ACHN (cell line): ENCODE measurements at regions not wholly inside any gene's neighbourhood (a gene's known extent, or its start where the extent isn't known, plus 50 kb on each side); places are given as distances from the start of the nearest gene placed in this dataset.

Source experiments
- DNase-seq: peaks from one replicate; pipeline ENCODE4 v3.0.0-alpha.2; 2015
- in situ Hi-C: cut with HindIII; loops from 2 replicates; pipeline ENCODE4 v1.10.0; 2017; ENCODE audit warnings: low sequenced_read_pairs, low pct_ligation_motif_present, low pct_unique_long_range_greater_than_20kb

- in situ Hi-C loops, result no loop called here
- DNase-seq, result no peak
These were observed 243.3 kb upstream of the STARD13 start for GRCh38 chr13:33528896-33529295.

GRCh38 chr13:33531484-33531883, 245.9 kb upstream of the STARD13 start:
- in situ Hi-C loops, result no loop called here
- no peak for DNase-seq

GRCh38 chr13:33535061-33535460, 249.5 kb upstream of the STARD13 start:
- no peak for DNase-seq
- in situ Hi-C loops, result no loop called here

- DNase-seq, result no peak
- in situ Hi-C loops, result no loop called here
These were observed 251.0 kb upstream of the STARD13 start for GRCh38 chr13:33536601-33537000.

GRCh38 chr13:33537026-33537425, 251.5 kb upstream of the STARD13 start:
- in situ Hi-C loops, result no loop called here

GRCh38 chr13:33537676-33538075, 252.1 kb upstream of the STARD13 start:
- in situ Hi-C loops, result no loop called here
- DNase-seq, result no peak

More at GRCh38 chr13:33537026-33537425, 251.5 kb upstream of the STARD13 start:
- no peak for DNase-seq

- in situ Hi-C loops, result no loop called here
These were observed 255.9 kb upstream of the STARD13 start for GRCh38 chr13:33541456-33541855.

GRCh38 chr13:33541962-33542308, 256.4 kb upstream of the STARD13 start:
- in situ Hi-C loops, result no loop called here

More at GRCh38 chr13:33541456-33541855, 255.9 kb upstream of the STARD13 start:
- DNase-seq, result no peak

GRCh38 chr13:33542309-33543088, 256.9 kb upstream of the STARD13 start:
- in situ Hi-C loops, result no loop called here

More at GRCh38 chr13:33541962-33542308, 256.4 kb upstream of the STARD13 start:
- DNase-seq, result no peak

GRCh38 chr13:33543089-33543459, 257.5 kb upstream of the STARD13 start:
- in situ Hi-C loops, result no loop called here
- DNase-seq, result no peak

More at GRCh38 chr13:33542309-33543088, 256.9 kb upstream of the STARD13 start:
- DNase-seq, result peak; percentile 94

GRCh38 chr13:33543631-33544265, 258.2 kb upstream of the STARD13 start:
- in situ Hi-C loops, result no loop called here
- DNase-seq, result peak; percentile 15

- in situ Hi-C loops, result no loop called here
- no peak for DNase-seq
These were observed 258.8 kb upstream of the STARD13 start for GRCh38 chr13:33544308-33544707.

- no peak for DNase-seq
- in situ Hi-C loops, result no loop called here
These were observed 259.9 kb upstream of the STARD13 start for GRCh38 chr13:33545492-33545891.

- in situ Hi-C loops, result no loop called here
- DNase-seq, result no peak
These were observed 261.5 kb upstream of the STARD13 start for GRCh38 chr13:33547035-33547434.

- in situ Hi-C loops, result no loop called here
- DNase-seq, result no peak
These were observed 262.5 kb upstream of the STARD13 start for GRCh38 chr13:33548069-33548468.

GRCh38 chr13:33550276-33550675, 264.7 kb upstream of the STARD13 start:
- no peak for DNase-seq
- in situ Hi-C loops, result no loop called here

GRCh38 chr13:33550885-33551284, 265.3 kb upstream of the STARD13 start:
- no peak for DNase-seq
- in situ Hi-C loops, result no loop called here

GRCh38 chr13:33554919-33555791, 262.8 kb upstream of the RFC3 start:
- no peak for DNase-seq
- in situ Hi-C loops, result no loop called here

GRCh38 chr13:33556828-33557227, 261.1 kb upstream of the RFC3 start:
- no peak for DNase-seq

More at GRCh38 chr13:33556828-33557227, 261.1 kb upstream of the RFC3 start:
- in situ Hi-C loops, result no loop called here
